ENCODE measurements at regions not wholly inside any gene's neighbourhood (a gene's known extent, or its start where the extent isn't known, plus 50 kb on each side); places are given as distances from the start of the nearest gene placed in this dataset.
"Not testable (repeated sequence)": the region's sequence is repeated elsewhere in the genome, so short reads cannot be mapped to it uniquely, and the experiment has no call there.

DNA sequence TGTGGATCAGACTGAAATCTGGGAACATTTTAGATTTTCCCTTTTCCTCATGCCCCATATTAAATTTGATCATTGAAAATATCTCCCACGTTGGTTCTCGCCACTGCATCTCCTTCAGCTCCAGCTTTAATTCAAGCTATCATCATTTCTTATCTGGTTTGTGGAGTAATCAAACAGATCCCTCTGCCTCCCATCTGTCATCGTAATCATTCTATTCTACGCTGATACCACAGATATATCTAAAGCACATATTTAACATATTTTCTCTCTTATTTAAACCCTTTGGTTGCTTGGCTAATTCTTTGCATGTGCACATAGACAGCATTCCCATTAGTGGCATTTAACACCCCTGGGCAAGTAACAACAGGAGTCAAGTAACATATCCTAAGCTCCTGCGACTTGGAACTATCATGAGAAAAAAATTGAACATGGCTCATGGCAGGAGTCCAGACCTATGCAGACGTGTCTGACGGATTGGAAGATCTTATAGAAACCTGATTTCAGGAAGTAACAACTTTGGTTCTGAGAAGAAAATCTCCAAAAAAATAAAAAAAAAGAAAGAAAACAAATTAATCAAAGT, 158.8 kb upstream of the KYNU start:
- Histone ChIP-seq H3K4me1 (ENCODE audit: control insufficient read depth, insufficient read depth, low read length) (peaks cover 3% of the 10 kb centered on the region; the same call in 1 of the 2 replicates), H3K9me3 (ENCODE audit: control insufficient read depth, insufficient read depth, low read length) (no peaks in the 10 kb centered on the region), H3K27ac (ENCODE audit: low read length) (no peak overlapping the region), H3K4me3 (ENCODE audit: low read length) (no peak overlapping the region), H3K27me3 (ENCODE audit: control insufficient read depth, insufficient read depth, low read length) (no peaks in the 10 kb centered on the region), H3K36me3 (ENCODE audit: control insufficient read depth, insufficient read depth, low read length) (no peaks in the 10 kb centered on the region)
- no CpG with 5 or more reads among the region's 7 CpGs for WGBS (ENCODE audit: insufficient coverage, insufficient read length)
- no peak for DNase-seq (ENCODE audit: low read depth, low spot score)

DNA sequence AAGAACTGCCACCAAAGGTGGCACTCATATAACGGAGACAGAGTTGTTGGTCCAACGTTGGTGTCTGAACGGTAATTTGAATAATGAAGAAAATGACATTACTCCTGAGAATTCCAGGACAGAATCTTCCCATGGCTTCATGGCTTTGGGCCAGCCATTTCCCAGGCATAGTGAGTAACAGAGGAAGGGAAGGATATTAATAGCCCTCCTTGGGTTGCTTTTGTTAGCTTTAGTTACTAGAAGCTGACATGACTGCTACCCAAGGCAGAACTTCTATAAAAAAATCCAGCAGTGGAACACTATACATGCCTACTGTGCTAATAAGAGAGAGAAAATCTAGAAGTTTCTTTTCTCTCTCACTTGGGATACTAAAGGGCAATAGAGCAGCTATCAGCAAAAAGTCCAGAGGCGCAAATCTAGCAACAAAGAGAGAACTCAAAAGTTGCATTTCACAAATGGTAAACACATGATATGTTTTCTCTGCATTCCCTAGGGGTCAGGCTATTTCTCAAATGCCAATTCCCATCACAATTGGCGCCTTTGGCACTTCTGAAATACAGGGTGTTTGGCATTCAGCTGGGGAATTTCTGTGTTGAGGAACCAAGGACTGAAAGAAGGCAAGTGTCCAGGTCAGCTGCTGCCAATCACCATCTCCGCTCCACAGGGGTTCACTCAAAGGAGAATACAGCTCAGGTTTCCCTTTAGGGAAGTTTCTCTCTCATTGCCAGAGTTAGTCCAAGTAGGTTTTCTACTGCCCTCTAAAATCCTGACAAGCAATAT, 160.8 kb upstream of the KYNU start:
- Histone ChIP-seq H3K36me3 (ENCODE audit: control insufficient read depth, insufficient read depth, low read length) (no peaks in the 10 kb centered on the region), H3K4me3 (ENCODE audit: low read length) (no peak overlapping the region), H3K27me3 (ENCODE audit: control insufficient read depth, insufficient read depth, low read length) (no peaks in the 10 kb centered on the region), H3K9me3 (ENCODE audit: control insufficient read depth, insufficient read depth, low read length) (no peaks in the 10 kb centered on the region), H3K27ac (ENCODE audit: low read length) (no peak overlapping the region), H3K4me1 (ENCODE audit: control insufficient read depth, insufficient read depth, low read length) (0 out of 2 replicates have a peak, but pooled peaks cover 1% of the 10 kb centered on the region)
- WGBS (ENCODE audit: insufficient coverage, insufficient read length) = no CpG with 5 or more reads among the region's 6 CpGs
- peak; percentile 18 for DNase-seq (ENCODE audit: low read depth, low spot score)

DNA sequence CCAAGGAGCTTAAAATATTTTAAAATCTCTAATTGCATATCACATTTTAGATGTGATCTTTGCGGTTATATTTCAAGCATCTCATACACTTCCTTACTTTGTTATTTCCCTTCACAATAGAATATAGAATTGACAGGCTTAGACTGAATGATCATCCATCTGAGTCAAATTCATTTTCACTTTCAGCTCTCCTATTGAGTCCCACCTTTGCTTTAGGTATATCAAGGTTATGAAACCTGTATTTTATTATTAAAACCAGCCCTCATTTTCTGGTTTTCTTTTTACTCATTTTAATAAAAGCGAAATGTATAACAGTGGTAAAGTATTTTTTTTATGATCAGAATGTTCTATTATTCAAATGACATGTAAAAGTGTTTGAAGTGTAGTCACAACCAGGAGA, 162.9 kb upstream of the KYNU start:
- H3K4me3 ChIP-seq (ENCODE audit: low read length) = no peak overlapping the region
- DNase-seq (ENCODE audit: low read depth, low spot score) = no peak
- H3K9me3 ChIP-seq (ENCODE audit: control insufficient read depth, insufficient read depth, low read length) = no peaks in the 10 kb centered on the region
- H3K27me3 ChIP-seq (ENCODE audit: control insufficient read depth, insufficient read depth, low read length) = no peaks in the 10 kb centered on the region
- no peaks in the 10 kb centered on the region for H3K36me3 ChIP-seq (ENCODE audit: control insufficient read depth, insufficient read depth, low read length)
- H3K27ac ChIP-seq (ENCODE audit: low read length) = no peak overlapping the region
- 0 out of 2 replicates have a peak, but pooled peaks cover 1% of the 10 kb centered on the region for H3K4me1 ChIP-seq (ENCODE audit: control insufficient read depth, insufficient read depth, low read length)
- WGBS (ENCODE audit: insufficient coverage, insufficient read length) = no CpG with 5 or more reads among the region's 2 CpGs

DNA sequence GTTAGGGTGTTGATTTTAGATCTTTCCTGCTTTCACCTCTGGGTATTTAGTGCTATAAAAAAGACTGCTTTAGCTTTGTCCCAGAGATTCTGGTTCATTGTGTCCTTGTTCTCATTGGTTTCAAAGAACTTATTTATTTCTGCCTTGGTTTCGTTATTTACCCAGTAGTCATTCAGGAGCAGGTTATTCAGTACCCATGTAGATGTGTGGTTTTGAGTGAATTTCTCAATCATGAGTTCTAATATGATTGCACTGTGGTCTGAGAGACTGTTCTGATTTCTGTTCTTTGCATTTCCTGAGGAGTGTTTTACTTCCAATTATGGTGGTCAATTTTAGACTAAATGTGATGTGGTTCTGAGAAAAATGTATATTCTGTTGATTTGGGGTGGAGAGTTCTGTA, 167.1 kb upstream of the KYNU start:
- no peak for DNase-seq (ENCODE audit: low read depth, low spot score)
- Histone ChIP-seq H3K27ac (ENCODE audit: low read length) (no peak overlapping the region), H3K9me3 (ENCODE audit: control insufficient read depth, insufficient read depth, low read length) (no peaks in the 10 kb centered on the region), H3K4me3 (ENCODE audit: low read length) (no peak overlapping the region), H3K36me3 (ENCODE audit: control insufficient read depth, insufficient read depth, low read length) (no peaks in the 10 kb centered on the region), H3K4me1 (ENCODE audit: control insufficient read depth, insufficient read depth, low read length) (no peaks in the 10 kb centered on the region), H3K27me3 (ENCODE audit: control insufficient read depth, insufficient read depth, low read length) (no peaks in the 10 kb centered on the region)
- no CpG with 5 or more reads among the region's 1 CpG for WGBS (ENCODE audit: insufficient coverage, insufficient read length)

DNA sequence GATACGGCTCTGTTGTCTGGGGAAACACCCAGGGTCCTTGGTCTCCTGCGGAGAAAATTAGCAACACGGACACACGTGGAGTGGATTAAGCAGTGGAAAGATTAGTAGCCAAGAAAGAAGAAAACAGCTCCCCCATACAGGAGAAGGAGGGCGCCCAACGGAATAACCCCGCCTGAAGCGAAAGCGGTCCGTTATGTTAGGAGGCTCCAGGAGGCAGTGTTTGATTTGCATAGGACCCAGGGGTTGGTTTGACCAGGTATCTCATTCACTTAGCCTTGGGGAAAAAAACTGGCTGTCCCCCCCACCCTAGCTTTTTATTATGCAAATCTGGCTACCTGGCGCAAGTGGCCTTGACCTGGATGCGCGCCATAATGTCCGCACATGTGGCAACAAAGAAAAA, 170.1 kb upstream of the KYNU start:
- WGBS (ENCODE audit: insufficient coverage, insufficient read length) = no CpG with 5 or more reads among the region's 14 CpGs
- Histone ChIP-seq H3K4me1 (ENCODE audit: control insufficient read depth, insufficient read depth, low read length) (no peaks in the 10 kb centered on the region), H3K27ac (ENCODE audit: low read length) (no peak overlapping the region), H3K36me3 (ENCODE audit: control insufficient read depth, insufficient read depth, low read length) (no peaks in the 10 kb centered on the region), H3K9me3 (ENCODE audit: control insufficient read depth, insufficient read depth, low read length) (no peaks in the 10 kb centered on the region), H3K27me3 (ENCODE audit: control insufficient read depth, insufficient read depth, low read length) (no peaks in the 10 kb centered on the region), H3K4me3 (ENCODE audit: low read length) (no peak overlapping the region)
- DNase-seq (ENCODE audit: low read depth, low spot score) = no peak

DNA sequence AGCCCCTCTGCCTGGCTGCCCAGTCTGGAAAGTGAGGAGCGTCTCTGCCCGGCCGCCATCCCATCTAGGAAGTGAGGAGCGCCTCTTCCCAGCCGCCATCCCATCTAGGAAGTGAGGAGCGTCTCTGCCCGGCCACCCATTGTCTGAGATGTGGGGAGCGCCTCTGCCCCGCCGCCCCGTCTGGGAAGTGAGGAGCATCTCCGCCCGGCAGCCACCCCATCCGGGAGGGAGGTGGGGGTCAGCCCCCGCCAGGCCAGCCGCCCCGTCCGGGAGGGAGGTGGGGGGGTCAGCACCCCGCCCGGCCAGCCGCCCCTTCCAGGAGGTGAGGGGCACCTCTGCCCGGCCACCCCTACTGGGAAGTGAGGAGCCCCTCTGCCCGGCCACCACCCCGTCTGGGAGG, 175.1 kb upstream of the KYNU start:
- H3K9me3 ChIP-seq (ENCODE audit: control insufficient read depth, insufficient read depth, low read length); H3K27me3 ChIP-seq (ENCODE audit: control insufficient read depth, insufficient read depth, low read length); H3K4me3 ChIP-seq (ENCODE audit: low read length); H3K27ac ChIP-seq (ENCODE audit: low read length); H3K4me1 ChIP-seq (ENCODE audit: control insufficient read depth, insufficient read depth, low read length); DNase-seq (ENCODE audit: low read depth, low spot score); H3K36me3 ChIP-seq (ENCODE audit: control insufficient read depth, insufficient read depth, low read length): not testable (repeated sequence)
- WGBS (ENCODE audit: insufficient coverage, insufficient read length) = no CpG with 5 or more reads among the region's 24 CpGs

DNA sequence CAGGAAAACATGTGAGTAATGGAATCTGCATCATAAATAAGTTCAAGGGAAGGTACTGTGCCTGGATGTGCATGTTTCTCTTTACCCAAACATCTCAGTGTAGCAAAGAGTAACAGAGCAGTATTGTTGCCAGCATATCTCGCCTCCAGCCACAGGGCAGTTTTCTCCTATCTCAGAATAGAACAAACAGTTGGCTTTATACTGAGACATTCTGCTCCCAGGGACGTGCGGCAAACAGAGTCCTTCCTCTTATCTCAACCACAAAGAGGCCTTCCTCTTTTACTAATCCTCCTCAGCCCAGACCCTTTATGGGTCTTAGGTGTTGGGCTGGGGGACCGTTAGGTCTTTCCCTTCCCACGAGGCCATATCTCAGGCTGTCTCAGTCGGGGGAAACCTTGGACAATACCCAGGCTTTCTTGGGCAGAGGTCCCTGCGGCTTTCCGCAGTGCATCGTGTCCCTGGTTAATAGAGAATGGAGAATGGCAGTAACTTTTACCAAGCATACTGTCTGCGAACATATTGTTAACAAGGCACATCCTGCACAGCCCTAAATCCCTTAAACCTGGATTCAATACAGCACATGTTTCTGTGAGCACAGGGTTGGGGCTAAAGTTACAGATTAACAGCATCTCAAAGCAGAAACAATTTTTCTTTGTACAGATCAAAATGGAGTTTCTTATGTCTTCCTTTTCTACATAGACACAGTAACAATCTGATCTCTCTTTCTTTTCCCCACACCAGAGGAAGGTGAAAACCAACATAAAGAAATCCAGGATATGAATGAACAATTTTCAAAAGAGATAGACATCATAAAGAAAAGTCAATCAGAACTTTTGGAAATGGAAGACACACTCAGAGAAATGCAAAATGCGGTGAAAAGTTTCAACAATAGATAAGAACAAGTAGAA, 181.9 kb upstream of the KYNU start:
- not testable (repeated sequence) for H3K9me3 ChIP-seq (ENCODE audit: control insufficient read depth, insufficient read depth, low read length); DNase-seq (ENCODE audit: low read depth, low spot score); H3K4me3 ChIP-seq (ENCODE audit: low read length); H3K27me3 ChIP-seq (ENCODE audit: control insufficient read depth, insufficient read depth, low read length); H3K27ac ChIP-seq (ENCODE audit: low read length); H3K36me3 ChIP-seq (ENCODE audit: control insufficient read depth, insufficient read depth, low read length); H3K4me1 ChIP-seq (ENCODE audit: control insufficient read depth, insufficient read depth, low read length)
- WGBS (ENCODE audit: insufficient coverage, insufficient read length) = no CpG with 5 or more reads among the region's 11 CpGs

DNA sequence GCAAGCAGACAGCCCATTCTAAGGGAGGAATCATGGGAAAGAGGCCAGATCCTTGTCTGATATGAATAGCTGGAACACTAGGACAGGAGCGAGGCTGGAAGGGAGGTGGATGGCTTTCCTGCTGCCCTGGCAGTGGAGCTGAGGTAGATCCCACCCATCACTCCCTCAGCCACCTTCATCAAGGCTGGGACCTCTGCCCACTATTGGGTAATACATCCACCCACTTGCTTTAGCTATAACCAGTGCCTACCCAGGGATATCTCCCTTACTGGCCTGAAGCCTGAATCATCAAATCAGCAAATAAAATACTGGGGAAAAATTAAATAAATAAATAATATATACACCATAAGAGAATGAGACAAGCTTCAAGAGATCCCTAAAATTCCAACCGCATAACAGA, 183.2 kb upstream of the KYNU start:
- Histone ChIP-seq H3K27me3 (ENCODE audit: control insufficient read depth, insufficient read depth, low read length) (no peaks in the 10 kb centered on the region), H3K4me3 (ENCODE audit: low read length) (no peak overlapping the region), H3K36me3 (ENCODE audit: control insufficient read depth, insufficient read depth, low read length) (no peaks in the 10 kb centered on the region), H3K9me3 (ENCODE audit: control insufficient read depth, insufficient read depth, low read length) (no peaks in the 10 kb centered on the region), H3K4me1 (ENCODE audit: control insufficient read depth, insufficient read depth, low read length) (no peaks in the 10 kb centered on the region), H3K27ac (ENCODE audit: low read length) (no peak overlapping the region)
- no CpG with 5 or more reads among the region's 2 CpGs for WGBS (ENCODE audit: insufficient coverage, insufficient read length)
- no peak for DNase-seq (ENCODE audit: low read depth, low spot score)

DNA sequence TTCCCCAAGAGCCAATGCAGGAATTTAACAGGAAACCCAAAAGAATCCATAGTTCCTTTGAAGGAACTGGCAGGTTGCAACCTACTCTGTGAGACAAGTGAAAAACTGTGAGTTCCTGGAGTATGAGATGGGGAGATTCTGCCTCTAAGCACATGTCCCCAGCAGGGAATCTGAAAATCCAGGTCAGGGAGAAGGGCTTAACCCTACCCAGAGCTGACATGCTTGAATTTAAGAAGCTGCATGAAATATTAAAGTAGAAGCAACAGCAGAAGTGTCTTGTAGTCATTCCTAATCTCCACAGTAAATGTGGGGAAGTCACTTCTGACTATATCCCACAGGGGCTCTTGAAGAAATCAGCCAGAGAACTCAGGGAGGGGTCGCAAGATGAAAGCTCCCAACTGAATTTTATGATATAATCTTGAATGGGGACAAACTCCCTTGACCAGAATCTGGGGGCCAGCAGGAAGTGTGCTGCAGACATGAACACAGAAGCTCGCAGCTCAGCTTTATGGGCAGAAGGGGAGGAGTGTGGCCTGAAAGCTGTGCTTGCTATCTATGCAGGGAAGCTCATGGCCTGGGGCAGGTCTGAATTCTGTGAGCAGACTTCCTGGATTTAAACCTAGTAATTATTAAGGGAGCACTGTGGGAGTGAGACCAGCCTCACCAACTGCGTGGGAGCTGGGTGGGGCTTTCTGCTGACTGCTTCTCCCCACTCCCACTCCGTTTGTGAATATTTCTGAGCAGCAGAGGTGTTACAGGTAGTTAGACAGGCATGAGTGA, 184.1 kb upstream of the KYNU start:
- Histone ChIP-seq H3K4me3 (ENCODE audit: low read length) (no peak overlapping the region), H3K4me1 (ENCODE audit: control insufficient read depth, insufficient read depth, low read length) (no peaks in the 10 kb centered on the region), H3K36me3 (ENCODE audit: control insufficient read depth, insufficient read depth, low read length) (no peaks in the 10 kb centered on the region), H3K27ac (ENCODE audit: low read length) (no peak overlapping the region), H3K9me3 (ENCODE audit: control insufficient read depth, insufficient read depth, low read length) (no peaks in the 10 kb centered on the region), H3K27me3 (ENCODE audit: control insufficient read depth, insufficient read depth, low read length) (no peaks in the 10 kb centered on the region)
- no CpG with 5 or more reads among the region's 4 CpGs for WGBS (ENCODE audit: insufficient coverage, insufficient read length)
- no peak for DNase-seq (ENCODE audit: low read depth, low spot score)
